Activated CD4-positive, alpha-beta memory T cell treated with anti-CD3 and anti-CD28 coated beads, Interleukin-2, amount 10 ng/mL, durations not matched to agents 7 days and 5 days (primary cell): ENCODE measurements at regions not wholly inside any gene's neighbourhood (a gene's known extent, or its start where the extent isn't known, plus 50 kb on each side); places are given as distances from the start of the nearest gene placed in this dataset.
"Not testable (repeated sequence)": the region's sequence is repeated elsewhere in the genome, so short reads cannot be mapped to it uniquely, and the experiment has no call there.

Experiments
- CTCF ChIA-PET: fragments of 350-600 bp; sonication (Branson Sonifier 250); formaldehyde crosslinking; loops from one replicate; lab custom pipeline; 2021; ENCODE audit warnings: antibody characterized with exemption, inconsistent platforms; lab: Charles Lee
- POLR2A ChIA-PET: fragments of 350-600 bp; sonication (Branson Sonifier 250); formaldehyde crosslinking; loops from one replicate; lab custom pipeline; 2021; ENCODE audit warnings: antibody characterized with exemption; lab: Charles Lee
- DNase-seq: peaks from one replicate; pipeline ENCODE4 v3.0.0-alpha.2; 2020
- H3K27ac Mint-ChIP-seq: one replicate; pipeline ENCODE4 v1.8.0; 2021; ENCODE audit warnings: mild to moderate bottlenecking, mixed read lengths
- H3K27me3 Mint-ChIP-seq: one replicate; pipeline ENCODE4 v1.8.0; 2021; ENCODE audit warnings: mixed read lengths
- H3K36me3 Mint-ChIP-seq: one replicate; pipeline ENCODE4 v1.8.0; 2021; ENCODE audit warnings: low read depth, mixed read lengths
- H3K4me1 Mint-ChIP-seq: one replicate; pipeline ENCODE4 v1.8.0; 2021; ENCODE audit warnings: mixed read lengths
- H3K4me3 Mint-ChIP-seq: one replicate; pipeline ENCODE4 v1.8.0; 2021; ENCODE audit warnings: mild to moderate bottlenecking, mixed read lengths
- H3K9me3 Mint-ChIP-seq: one replicate; pipeline ENCODE4 v1.8.0; 2021; ENCODE audit warnings: mixed read lengths

DNA sequence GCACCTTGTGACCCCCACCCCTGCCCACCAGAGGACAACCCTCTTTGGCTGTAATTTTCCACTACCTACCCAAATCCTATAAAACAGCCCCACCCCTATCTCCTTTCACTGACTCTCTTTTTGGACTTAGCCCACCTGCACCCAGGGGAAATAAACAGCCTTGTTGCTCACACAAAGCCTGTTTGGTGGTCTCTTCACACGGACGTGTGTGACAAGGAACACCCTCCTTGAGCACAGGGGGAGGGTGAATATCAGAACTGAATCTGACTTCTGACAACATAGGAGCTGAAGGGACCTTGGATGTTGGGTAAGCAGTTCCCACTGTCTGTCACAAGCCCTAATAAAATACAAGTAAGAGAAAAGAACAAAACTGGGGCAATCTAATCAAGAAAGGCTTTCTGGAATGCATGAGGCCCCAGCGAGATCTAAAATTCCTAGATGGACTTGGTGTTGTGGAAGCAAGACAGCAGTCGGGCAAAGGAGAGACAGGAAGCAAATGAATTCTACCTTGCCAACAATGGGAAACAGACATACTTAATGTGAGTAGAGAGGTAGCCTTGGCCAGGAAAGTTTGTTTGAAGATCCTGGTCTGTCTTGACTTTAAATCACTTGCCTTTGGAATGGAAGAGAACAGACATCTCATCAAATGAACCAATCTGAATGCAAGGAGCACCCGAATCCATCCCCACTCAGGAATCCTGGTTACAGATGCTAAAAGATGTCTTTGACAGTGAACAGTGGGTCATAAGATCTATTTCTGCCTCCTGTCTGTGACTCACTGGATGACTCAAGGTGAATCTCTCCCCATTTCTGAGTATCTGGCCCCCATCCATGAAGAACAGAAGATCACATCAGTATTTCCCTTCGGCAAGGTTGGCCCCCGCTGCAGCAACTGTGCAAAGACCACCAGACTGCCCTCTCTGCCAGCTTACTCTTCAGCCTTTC is 53.3 kb downstream of the OLFML3 start:
- no peaks in the 10 kb centered on the region for H3K36me3 Mint-ChIP-seq
- H3K9me3 Mint-ChIP-seq, result no peaks in the 10 kb centered on the region
- DNase-seq, result no peak
- no peaks in the 10 kb centered on the region for H3K27me3 Mint-ChIP-seq
- no peaks in the 10 kb centered on the region for H3K4me1 Mint-ChIP-seq
- ChIA-PET CTCF (no interaction called here), POLR2A (no interaction called here)
- H3K27ac Mint-ChIP-seq, result no peak overlapping the region
- H3K4me3 Mint-ChIP-seq, result no peak overlapping the region

DNA sequence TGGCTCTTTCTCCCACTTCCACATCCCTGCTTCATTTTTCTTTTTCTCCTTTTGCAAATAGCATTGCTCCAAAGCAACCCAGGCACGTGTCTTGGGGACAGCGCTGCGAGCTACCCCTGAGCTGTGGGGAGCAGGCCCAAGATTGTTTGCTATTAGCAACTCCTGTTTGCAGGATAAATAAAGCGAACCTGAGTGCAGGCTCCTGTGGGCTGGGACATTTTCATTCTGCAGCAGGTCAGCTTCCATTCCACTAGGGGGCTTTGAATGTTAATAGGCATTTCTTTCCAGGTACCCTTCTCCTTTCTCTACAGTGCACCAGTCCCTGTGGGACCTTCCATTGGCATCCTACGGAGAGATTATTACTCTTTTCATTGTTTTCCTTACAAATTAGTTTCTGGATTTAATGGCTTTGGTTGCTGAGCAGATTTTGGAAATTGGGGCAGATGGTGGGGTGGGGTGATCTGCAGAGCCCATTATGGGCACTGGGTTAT is 54.0 kb downstream of the OLFML3 start:
- Mint-ChIP-seq H3K4me3 (no peak overlapping the region), H3K9me3 (no peaks in the 10 kb centered on the region), H3K4me1 (no peaks in the 10 kb centered on the region), H3K36me3 (no peaks in the 10 kb centered on the region), H3K27me3 (no peaks in the 10 kb centered on the region), H3K27ac (no peak overlapping the region)
- no peak for DNase-seq
- POLR2A ChIA-PET, result no interaction called here
- CTCF ChIA-PET, result no interaction called here

DNA sequence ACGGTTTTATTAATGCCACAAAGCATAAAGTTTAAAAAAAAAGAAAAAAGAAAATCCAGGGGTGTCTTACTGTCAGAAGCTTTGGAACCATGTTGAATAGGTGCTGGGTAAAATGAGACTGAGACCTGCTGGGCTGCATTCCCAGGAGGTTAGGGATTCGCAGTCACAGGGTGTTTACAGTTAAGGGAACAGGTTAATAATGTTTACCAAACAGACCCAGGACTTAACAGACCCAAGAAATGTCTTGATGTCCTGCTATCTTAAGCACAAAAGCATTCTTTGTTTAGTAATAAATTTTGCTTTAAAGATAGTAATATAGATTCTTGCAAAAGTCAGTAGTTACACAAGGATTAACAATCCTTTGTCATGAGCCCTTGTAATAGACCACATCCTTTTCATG is 54.7 kb downstream of the OLFML3 start:
- DNase-seq, result no peak
- ChIA-PET CTCF (no interaction called here), POLR2A (no interaction called here)
- Mint-ChIP-seq H3K27me3 (no peaks in the 10 kb centered on the region), H3K4me1 (no peaks in the 10 kb centered on the region), H3K9me3 (no peaks in the 10 kb centered on the region), H3K4me3 (no peak overlapping the region), H3K27ac (no peak overlapping the region), H3K36me3 (no peaks in the 10 kb centered on the region)

DNA sequence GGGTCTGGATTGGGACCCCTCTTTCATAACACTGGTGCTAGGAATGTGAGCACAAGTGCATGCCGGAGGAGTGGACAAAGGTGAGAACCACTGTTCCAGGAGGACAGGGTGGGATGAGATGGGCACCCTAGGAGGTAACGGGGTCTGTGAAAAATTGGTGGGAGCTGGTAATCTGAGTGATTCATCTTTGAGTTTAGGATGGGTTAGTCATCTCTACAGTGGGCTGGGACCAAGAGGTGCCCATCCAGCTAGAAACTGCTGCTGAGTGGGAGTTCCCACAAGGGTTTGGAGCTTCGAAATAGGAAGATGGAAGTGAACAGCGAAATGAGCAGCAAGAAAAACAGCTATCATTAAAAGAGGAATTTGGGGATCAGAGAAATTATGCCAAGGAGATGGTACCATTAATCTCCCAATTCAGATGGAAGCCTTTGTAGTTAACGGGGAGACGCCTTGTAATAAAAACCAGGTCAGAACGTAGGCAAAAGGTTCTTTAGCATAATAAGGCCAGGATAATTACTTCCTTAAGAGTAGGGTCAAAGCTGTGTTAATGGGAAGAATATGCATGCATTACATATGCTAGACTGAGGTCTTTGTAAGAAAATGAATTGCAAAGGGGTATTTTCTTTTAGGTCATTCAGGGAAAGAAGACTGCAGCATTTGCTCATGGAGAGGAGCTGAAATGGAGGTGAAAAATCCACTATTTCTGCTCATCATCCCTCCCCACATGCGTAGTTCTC is 55.5 kb downstream of the OLFML3 start:
- H3K9me3 Mint-ChIP-seq, result no peaks in the 10 kb centered on the region
- ChIA-PET CTCF (interaction anchor here (2.3 kb wide), 1 partner anchor 248 kb away, joined by 6 read pairs; no protein-coding TSS in a partner anchor), POLR2A (no interaction called here)
- no peaks in the 10 kb centered on the region for H3K27me3 Mint-ChIP-seq
- DNase-seq, result no peak
- H3K36me3 Mint-ChIP-seq, result no peaks in the 10 kb centered on the region
- H3K4me3 Mint-ChIP-seq, result no peak overlapping the region
- no peak overlapping the region for H3K27ac Mint-ChIP-seq
- no peaks in the 10 kb centered on the region for H3K4me1 Mint-ChIP-seq

DNA sequence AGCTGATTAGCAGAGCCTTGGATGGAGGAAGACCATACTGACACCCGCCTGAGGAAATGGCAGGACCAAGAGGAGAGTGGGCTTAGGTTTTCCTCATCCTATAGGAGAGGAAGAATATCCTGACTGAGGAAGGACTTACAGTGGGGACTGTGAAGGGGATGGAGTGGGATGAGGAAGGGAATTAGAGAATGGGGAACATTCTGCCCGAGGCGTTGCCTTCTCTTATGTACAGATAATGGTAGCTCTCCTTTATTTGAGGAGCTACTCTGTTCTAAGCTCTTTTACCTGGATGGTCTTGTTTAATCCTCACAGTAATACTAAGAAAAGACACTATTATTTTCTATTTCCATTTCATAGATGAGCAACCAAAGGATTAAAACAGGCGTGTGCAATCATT is 56.0 kb downstream of the OLFML3 start:
- Mint-ChIP-seq H3K4me3 (no peak overlapping the region), H3K36me3 (no peaks in the 10 kb centered on the region), H3K27ac (no peak overlapping the region), H3K27me3 (peaks cover 2% of the 10 kb centered on the region), H3K9me3 (no peaks in the 10 kb centered on the region), H3K4me1 (peaks cover 2% of the 10 kb centered on the region)
- DNase-seq, result no peak
- ChIA-PET CTCF (interaction anchor here (2.3 kb wide), 1 partner anchor 248 kb away, joined by 6 read pairs; no protein-coding TSS in a partner anchor), POLR2A (no interaction called here)

DNA sequence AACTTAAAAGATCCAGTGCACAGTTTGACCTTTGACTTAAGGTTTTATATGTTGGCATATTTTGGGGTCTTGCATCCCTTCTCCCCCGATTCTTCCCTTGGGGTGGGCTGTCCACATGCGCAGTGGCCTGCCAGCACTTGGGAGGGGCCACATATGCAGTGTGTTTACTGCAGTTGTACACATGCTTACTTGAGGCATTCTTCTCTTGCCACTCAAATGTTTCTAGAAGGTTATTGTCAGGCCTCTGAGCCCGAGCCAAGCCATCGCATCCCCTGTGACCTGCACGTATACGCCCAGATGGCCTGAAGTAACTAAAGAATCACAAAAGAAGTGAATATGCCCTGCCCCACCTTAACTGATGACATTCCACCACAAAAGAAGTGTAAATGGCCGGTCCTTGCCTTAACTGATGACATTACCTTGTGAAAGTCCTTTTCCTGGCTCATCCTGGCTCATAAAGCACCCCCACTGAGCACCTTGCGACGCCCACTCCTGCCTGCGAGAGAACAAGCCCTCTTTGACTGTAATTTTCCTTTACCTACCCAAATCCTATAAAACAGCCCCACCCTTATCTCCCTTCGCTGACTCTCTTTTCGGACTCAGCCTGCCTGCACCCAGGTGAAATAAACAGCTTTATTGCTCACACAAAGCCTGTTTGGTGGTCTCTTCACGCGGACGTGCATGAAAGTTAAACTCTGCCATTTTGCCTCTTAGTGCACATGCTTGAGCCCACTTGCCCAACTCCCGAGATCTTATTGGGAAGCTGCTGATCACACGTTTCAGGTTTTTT is 57.8 kb downstream of the OLFML3 start:
- CTCF ChIA-PET, result interaction anchor here (2.3 kb wide), 1 partner anchor 246 kb away, joined by 6 read pairs; no protein-coding TSS in a partner anchor
- DNase-seq, H3K9me3 Mint-ChIP-seq, POLR2A ChIA-PET, H3K4me1 Mint-ChIP-seq, H3K36me3 Mint-ChIP-seq, H3K27ac Mint-ChIP-seq, H3K27me3 Mint-ChIP-seq, H3K4me3 Mint-ChIP-seq: not testable (repeated sequence)

DNA sequence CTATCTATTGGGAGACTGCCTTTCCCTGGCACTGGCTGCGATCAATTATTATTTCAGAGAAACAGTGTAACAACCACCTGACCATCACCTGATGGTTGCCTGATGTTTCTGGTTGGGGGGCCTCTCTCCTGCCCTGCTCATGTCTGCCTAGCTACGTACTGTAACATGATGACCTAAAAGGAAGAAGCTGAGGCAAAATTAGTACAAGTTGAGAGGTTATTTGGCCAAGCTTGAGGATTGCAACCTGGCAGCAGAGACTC is 58.3 kb downstream of the OLFML3 start:
- Mint-ChIP-seq H3K9me3 (no peaks in the 10 kb centered on the region), H3K27me3 (peaks cover 10% of the 10 kb centered on the region), H3K4me3 (no peak overlapping the region), H3K36me3 (no peaks in the 10 kb centered on the region), H3K27ac (no peak overlapping the region), H3K4me1 (peaks cover 4% of the 10 kb centered on the region)
- ChIA-PET POLR2A (no interaction called here), CTCF (no interaction called here)
- DNase-seq, result no peak

DNA sequence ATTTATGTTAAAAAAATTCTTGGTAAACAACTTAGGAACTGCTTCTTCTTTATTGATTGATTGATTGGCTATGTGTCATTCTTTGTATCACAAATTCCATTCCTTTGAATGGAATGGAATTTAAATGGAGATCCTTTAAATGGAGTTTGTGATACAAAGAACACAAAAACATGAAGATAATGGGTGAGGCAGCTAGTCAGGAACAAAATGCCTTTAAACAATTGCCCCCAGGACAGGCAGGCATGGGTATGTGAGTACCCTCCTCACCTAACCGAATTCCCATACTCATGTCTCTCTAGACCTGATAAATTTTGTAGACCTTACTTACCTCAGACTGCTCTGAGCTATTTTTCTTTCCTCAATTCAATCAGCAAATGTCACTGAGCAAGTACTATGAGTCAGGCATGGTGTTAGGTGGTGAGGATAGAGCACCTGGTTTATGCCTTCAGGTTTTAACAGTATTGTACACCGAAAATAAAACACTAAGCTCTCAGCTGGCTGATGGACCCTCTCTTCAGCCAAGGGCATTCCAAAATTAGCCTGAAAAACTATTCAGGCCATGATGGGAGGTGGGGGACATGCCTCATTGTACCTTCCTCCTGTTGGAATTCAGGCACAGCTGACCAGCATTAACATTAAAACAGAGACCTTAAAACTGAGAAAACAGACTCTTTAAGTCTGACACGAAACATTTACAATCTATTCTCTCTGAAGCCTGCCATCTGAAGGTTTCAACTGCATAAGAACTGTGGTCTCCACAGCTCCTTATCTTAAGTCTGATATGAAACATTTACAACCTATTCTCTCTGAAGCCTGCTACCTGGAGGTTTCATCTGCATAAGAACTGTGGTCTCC is 58.9 kb downstream of the OLFML3 start:
- CTCF ChIA-PET, result no interaction called here
- no peaks in the 10 kb centered on the region for H3K9me3 Mint-ChIP-seq
- POLR2A ChIA-PET, result no interaction called here
- H3K4me1 Mint-ChIP-seq, result peaks cover 4% of the 10 kb centered on the region
- H3K27me3 Mint-ChIP-seq, result peaks cover 10% of the 10 kb centered on the region
- DNase-seq, result no peak
- H3K36me3 Mint-ChIP-seq, result no peaks in the 10 kb centered on the region
- no peak overlapping the region for H3K27ac Mint-ChIP-seq
- no peak overlapping the region for H3K4me3 Mint-ChIP-seq
